Right renal cortex interstitium (tissue), 3 donors: ENCODE measurements at regions not wholly inside any gene's neighbourhood (a gene's known extent, or its start where the extent isn't known, plus 50 kb on each side); places are given as distances from the start of the nearest gene placed in this dataset.

ENCODE experiments used
- DNase-seq, 3 donors: peaks; one replicate each; pipeline ENCODE4 v3.0.0-alpha.2; 2013; ENCODE audit warnings: low read depth in 3 of 3, low spot score in 2 of 3

GRCh38 chr13:22047082-22047784 lies 376.4 kb downstream of the FGF9 start:
- DNase-seq = no peak

DNA sequence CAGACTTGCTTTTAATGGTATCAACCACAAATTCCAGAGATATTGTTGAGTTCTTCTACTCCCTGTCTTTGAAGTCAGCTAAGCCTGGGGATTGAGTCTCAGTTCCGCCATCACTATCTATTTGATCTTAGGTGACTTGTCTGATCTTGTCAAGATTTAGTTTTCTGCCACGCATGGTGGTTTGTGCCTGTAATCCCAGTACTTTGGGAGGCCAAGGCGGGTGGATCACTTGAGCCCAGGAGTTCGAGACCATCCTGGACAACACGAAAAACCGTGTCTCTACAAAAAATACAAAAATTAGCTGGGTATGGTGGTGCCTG lies 376.9 kb downstream of the FGF9 start:
- no peak for DNase-seq

GRCh38 chr13:22049384-22049783 lies 378.5 kb downstream of the FGF9 start:
- no peak for DNase-seq

GRCh38 chr13:22050951-22051563 lies 380.2 kb downstream of the FGF9 start:
- no peak for DNase-seq

- no peak for DNase-seq
Measured at GRCh38 chr13:22053053-22053452, 382.2 kb downstream of the FGF9 start.

GRCh38 chr13:22055259-22055658 lies 384.4 kb downstream of the FGF9 start:
- DNase-seq = no peak

DNA sequence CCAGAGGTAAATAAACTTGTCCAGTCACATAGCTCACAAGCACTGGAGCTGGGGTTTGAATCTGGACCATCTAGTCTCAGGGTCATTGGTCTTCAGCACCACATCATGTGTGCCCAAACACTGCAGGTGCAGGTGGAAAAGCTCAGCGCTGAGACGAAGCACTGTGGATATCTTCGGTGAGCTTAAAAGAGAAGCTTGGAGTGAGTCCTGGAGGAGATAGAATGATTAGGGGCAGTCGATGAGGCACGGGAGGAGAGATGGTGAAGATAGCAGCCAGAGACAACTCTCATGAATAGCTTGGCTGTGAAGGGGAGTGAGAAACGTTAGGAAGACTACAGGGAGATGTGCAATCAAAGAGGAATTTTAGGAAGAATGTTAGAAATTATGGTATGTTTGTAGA lies 389.3 kb downstream of the FGF9 start:
- no peak for DNase-seq

DNA sequence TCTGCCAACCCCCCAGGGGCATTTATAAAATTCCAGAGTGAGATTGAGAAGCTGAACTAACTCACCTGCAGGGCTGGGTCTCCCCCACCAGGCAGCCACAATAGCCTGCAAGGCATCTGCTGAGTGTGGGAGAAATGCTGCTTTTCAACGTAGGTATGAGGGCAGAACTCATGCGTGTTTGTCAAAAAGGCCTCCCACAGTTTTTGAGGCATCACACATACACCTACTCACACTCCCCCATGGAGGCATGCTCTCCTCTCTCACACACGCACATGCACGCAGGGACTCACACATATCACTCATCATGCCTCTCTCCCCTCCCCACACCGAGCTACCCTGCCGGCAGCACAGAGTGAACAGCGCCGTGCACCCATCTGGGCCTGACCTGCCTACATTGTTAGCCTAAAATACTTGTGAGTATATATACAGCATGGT lies 390.5 kb downstream of the FGF9 start:
- DNase-seq = no peak

DNA sequence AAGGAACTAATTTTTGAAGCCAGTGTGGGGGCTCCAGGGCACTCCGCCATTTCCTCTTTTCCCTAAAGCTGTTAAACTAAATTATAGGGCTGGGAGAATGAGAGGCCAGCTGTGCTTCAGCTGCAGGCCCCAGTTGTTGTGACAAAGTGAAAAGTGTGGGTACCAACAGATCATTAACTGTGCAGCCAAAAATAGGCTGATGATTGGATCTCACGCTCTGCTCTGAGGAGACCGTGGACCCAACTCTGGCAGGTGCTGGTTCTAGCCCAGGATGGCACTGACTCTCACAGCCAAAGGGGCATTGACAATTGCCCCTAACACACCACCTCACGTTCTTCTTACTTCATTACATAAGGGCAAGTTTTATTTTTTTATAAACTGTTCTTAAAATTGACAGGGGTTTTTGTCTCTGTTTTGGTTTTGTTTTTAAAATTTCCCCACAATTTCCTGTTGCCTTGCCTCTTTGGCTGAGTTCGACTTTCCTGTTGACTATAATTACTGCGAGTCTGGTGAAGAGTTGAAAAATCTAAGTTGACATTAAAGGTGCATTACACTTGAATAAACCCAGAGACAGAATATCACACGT lies 391.0 kb downstream of the FGF9 start:
- DNase-seq = no peak

- no peak for DNase-seq
Measured at GRCh38 chr13:22062478-22063205, 391.8 kb downstream of the FGF9 start.

- DNase-seq = no peak
Measured at GRCh38 chr13:22063416-22064124, 392.7 kb downstream of the FGF9 start.

- DNase-seq = no peak
Measured at GRCh38 chr13:22064854-22065620, 394.2 kb downstream of the FGF9 start.

- DNase-seq = no peak
Measured at GRCh38 chr13:22073718-22074117, 402.8 kb downstream of the FGF9 start.

- DNase-seq = no peak
Measured at GRCh38 chr13:22074403-22074802, 403.5 kb downstream of the FGF9 start.

DNA sequence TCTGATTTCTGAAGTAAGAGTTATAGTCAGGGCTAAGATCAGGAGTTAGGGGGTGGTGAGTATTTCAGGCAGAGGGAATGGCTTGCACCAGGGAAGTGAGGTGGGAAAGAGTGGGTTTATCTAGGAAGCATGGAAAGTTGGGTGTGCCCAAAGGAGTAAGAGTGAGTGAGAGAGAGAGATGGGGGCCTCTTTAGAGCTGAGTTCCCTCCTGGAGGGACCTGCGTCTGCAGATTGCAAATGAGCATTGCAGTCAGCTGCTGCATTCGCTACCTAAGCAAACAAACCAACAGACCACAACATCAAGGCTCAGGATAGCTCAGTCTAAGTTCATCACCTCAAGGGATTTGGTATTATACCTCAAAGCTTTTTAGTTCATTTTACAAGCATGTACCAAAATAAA lies 405.8 kb downstream of the FGF9 start:
- DNase-seq = no peak

DNA sequence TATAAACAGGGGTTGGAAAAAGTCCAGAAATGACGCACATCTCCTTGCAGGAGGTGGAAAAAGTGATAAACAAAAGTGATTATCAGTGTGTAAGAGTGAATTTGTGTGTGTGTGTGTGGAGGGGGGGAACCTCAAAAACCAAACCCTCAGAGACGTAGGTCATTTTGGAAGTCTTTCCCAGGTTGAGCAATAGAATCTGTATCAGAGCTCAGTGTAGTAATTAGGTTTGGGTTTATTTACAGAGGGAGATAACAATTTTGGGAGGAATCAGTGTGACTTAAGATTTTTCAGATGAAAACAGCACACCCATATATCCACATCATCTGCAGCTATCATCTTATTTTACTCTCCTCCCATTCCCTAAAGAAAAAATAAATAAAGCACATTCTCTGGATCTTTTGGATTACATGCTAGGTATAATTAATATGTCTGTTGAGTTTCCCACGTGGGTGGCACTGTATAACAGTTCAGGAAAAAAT lies 406.4 kb downstream of the FGF9 start:
- DNase-seq = no peak

DNA sequence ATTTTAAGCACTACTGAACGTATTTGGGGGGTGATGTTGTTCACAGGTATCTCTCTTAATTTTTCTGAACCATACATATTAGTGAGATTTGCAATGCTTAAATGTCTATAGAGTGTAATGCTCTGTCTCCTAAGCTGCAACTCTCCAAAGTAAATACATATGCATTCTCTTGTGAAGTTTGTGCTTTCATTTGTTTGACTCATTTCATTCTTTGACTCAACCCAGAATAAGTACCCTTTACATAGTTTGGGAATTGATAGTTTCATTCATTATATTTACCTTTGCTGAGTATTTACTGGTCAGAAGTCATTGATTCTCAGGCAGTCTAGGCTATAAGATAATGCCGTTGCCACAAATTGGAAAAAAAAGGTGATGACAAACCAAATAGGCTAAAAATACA lies 406.9 kb downstream of the FGF9 start:
- DNase-seq = no peak

- DNase-seq = no peak
Measured at GRCh38 chr13:22079961-22080360, 409.1 kb downstream of the FGF9 start.

DNA sequence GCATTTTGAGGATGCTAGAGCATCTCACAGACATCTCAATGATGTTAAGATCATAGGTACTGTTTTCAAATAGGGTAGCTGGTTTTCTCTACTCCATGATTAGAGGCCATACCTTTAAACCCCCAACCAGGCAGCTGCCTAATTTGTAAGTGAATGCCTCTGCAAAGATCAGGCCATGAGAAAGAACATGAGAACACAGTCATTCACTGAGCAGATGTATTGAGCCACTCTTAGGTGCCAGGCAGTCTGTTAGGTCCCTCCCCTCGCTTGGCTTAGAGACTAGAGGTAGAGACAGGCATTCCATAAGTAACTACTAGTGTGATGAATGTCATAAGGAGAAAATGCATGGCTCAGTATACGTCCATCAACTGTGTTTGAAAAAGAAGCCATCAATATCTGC lies 410.0 kb downstream of the FGF9 start:
- no peak for DNase-seq

DNA sequence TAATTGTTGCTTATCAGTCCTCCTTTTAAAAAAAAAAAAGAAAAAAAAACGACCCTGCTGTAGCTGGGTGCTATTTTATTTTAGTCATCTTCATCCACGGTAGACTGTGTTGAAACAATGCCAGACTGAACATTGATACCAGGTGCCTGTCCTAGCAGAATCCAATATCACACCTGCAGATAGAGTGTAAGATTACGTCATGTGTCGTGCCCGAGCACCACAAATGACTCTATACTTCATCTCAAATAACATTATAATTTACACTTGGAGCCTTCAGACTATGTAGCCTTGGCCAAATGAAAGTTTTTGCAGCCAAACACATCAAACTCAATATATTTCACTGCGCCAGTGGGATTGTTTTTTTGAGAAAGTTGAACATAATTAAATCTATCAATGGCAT lies 410.6 kb downstream of the FGF9 start:
- no peak for DNase-seq
